ENCODE measurements at regions not wholly inside any gene's neighbourhood (a gene's known extent, or its start where the extent isn't known, plus 50 kb on each side); places are given as distances from the start of the nearest gene placed in this dataset.

GRCh38 chr18:67292814-67293213 lies 223.7 kb downstream of the DSEL start:
- Mint-ChIP-seq H3K4me1 (peaks cover 0 to 4% of the 10 kb centered on the region in 2 experiments; a peak in 1 of 4 replicates), H3K36me3 (ENCODE audit: insufficient read depth in 1 of 3, low read depth in 3 of 3) (peaks cover 0 to 11% (median 3%) of the 10 kb centered on the region in 3 experiments; a peak in 3 of 7 replicates), H3K27me3 (ENCODE audit: low read depth) (no peaks in the 10 kb centered on the region), H3K9me3 (peaks cover 13 to 19% of the 10 kb centered on the region in 2 experiments; a peak in 4 of 5 replicates), H3K27ac (no peak overlapping the region; a peak in 1 of 7 replicates), H3K4me3 (no peak overlapping the region)
- TF ChIP-seq CTCF (conservative IDR thresholded peaks at IDR 0.05): no peak
- Histone ChIP-seq H2AK5ac (ENCODE audit: insufficient read length, low read length) (no peak overlapping the region), H2AFZ (ENCODE audit: low read length) (no peak overlapping the region), H3K27ac (ENCODE audit: insufficient read length, low read depth, low read length) (no peak overlapping the region), H3K23me2 (ENCODE audit: insufficient read length, low read depth, low read length, poor library complexity, severe bottlenecking) (no peaks in the 10 kb centered on the region), H2BK20ac (ENCODE audit: low read depth, low read length, poor library complexity, severe bottlenecking) (no peak overlapping the region), H2BK12ac (ENCODE audit: insufficient read length, low read depth, low read length) (no peak overlapping the region), H3T11ph (ENCODE audit: low read length) (no peak overlapping the region), H3K18ac (ENCODE audit: insufficient read length, low read depth, low read length) (no peak overlapping the region), H3K4ac (ENCODE audit: low read depth, low read length) (no peak overlapping the region), H2BK15ac (ENCODE audit: low read depth, low read length) (no peak overlapping the region), H3K79me1 (ENCODE audit: insufficient read depth, low read depth, low read length, poor library complexity, severe bottlenecking) (no peaks in the 10 kb centered on the region), H3K9ac (ENCODE audit: extremely low read depth, insufficient read length, low read length) (no peak overlapping the region), H4K5ac (ENCODE audit: insufficient read length, low read depth, low read length) (no peak overlapping the region), H2BK120ac (ENCODE audit: low read depth, low read length, poor library complexity, severe bottlenecking) (no peak overlapping the region), H3K9me3 (ENCODE audit: control insufficient read depth, low read depth, low read length) (no peaks in the 10 kb centered on the region), H3K14ac (ENCODE audit: insufficient read depth, low read length) (no peak overlapping the region), H3K4me1 (ENCODE audit: insufficient read depth, low read length) (no peaks in the 10 kb centered on the region), H3K4me2 (ENCODE audit: insufficient read depth, insufficient read length, low read length) (no peak overlapping the region), H3K79me2 (ENCODE audit: insufficient read depth, low read length) (no peaks in the 10 kb centered on the region; the same call in 1 of the 2 replicates), H3K56ac (ENCODE audit: insufficient read length, low read depth, low read length) (no peak overlapping the region), H4K8ac (replicated peaks; ENCODE audit: insufficient read length, low read depth, low read length) (no peak overlapping the region), H3K23ac (ENCODE audit: insufficient read length, low read depth, low read length) (no peak overlapping the region), H3K27me3 (ENCODE audit: insufficient read depth, low read length) (no peaks in the 10 kb centered on the region), H2BK5ac (ENCODE audit: insufficient read length, low read length) (no peak overlapping the region), H4K91ac (ENCODE audit: insufficient read length, low read depth, low read length) (no peak overlapping the region), H4K20me1 (ENCODE audit: control insufficient read depth, insufficient read depth, insufficient read length) (no peaks in the 10 kb centered on the region)
- DNase-seq: no peak
- WGBS (ENCODE audit: extremely low coverage, insufficient read length, low lambda C conversion rate): no CpG with 5 or more reads among the region's 3 CpGs
